GOT3 (cell line): ENCODE measurements at regions not wholly inside any gene's neighbourhood (a gene's known extent, or its start where the extent isn't known, plus 50 kb on each side); places are given as distances from the start of the nearest gene placed in this dataset.

ENCODE experiments used
- DNase-seq: peaks from one replicate; lab custom pipeline; 2025; ENCODE audit warnings: mixed read lengths; lab: John Stamatoyannopoulos, UW

DNA sequence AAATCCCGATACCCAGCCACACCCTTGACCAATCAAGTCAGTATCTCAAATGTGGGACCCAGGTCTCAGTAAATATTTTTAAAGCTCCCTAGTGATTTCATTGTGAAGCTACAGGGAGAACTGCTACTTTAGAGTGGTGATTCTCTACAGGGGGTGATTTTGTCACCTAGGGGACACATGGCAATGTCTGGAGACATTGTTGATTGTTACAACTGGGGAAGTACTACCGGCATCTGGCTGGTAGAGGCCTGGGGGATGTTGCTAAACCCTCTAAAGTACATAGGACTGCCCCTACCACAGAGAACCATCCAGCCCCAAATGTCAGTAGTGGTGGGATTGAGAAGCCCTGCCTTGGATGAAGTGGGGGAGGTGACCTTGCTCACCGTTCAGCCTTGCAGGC, 152.9 kb downstream of the RPS24 start:
- DNase-seq = no peak

DNA sequence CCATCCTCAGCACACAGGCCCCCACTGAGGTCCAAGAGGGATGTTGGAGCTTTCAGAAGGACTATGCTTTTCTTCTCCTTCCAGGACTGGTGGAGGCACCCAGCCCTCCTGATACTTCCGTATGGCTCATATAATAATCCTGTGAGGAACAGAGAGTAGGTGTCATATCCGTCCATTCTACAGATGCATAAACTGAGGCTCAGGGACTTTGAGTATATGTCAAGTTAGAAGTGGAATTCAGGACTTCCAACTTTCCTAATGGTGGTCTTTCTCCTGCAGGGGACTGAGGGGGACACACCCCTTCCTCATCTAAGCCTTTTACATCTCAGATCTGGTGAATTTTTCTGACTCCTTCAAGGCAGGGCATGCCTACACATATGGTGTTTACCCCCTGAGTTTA, 153.7 kb downstream of the RPS24 start:
- no peak for DNase-seq

GRCh38 chr10:78188446-78188845, 154.8 kb downstream of the RPS24 start:
- DNase-seq = no peak

GRCh38 chr10:78190051-78190825, 156.6 kb downstream of the RPS24 start:
- DNase-seq = no peak

- no peak for DNase-seq
Measured at GRCh38 chr10:78191301-78191700, 157.6 kb downstream of the RPS24 start.

DNA sequence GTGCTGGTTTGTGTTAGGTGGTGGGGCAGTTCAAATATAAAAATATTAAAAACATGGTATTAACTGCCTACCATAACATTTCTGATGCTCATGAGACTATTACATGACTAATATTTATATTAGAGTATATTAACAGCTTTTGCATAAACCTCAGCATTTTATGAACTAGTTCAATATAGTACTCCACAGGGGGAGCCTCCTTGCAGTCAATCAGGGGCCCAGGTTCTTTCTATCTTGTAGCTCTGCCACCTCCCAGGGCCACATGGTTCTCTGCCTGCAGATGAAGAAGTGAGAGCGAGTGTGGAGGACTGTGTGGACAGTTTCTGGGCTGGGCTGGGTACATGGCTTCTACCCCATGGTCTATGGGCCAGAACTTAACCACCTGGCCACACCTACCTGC, 159.5 kb downstream of the RPS24 start:
- DNase-seq = no peak

GRCh38 chr10:78194050-78194449, 160.4 kb downstream of the RPS24 start:
- DNase-seq = no peak

GRCh38 chr10:78194539-78195402, 161.1 kb downstream of the RPS24 start:
- DNase-seq = no peak

DNA sequence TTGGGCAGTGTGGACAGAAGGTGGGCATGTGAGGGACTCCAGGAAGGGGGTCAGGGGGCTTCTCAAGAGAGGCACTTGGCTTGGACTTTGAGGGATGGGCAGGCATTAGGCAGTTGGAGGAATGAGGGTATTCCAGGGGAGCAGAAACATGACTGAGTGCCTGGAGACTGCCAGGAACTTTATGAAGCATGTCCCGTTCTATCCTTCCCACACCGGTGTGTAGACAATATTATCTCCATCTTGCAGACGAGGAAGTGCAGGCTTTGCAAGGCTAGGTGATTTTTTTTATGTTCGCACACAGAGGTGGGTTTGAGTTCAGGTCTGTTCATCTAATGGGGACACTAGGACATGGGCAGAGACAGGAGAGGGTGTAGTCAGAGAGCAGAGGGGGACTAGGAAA, 162.7 kb downstream of the RPS24 start:
- DNase-seq = no peak

GRCh38 chr10:78196964-78197363, 163.3 kb downstream of the RPS24 start:
- DNase-seq = no peak

DNA sequence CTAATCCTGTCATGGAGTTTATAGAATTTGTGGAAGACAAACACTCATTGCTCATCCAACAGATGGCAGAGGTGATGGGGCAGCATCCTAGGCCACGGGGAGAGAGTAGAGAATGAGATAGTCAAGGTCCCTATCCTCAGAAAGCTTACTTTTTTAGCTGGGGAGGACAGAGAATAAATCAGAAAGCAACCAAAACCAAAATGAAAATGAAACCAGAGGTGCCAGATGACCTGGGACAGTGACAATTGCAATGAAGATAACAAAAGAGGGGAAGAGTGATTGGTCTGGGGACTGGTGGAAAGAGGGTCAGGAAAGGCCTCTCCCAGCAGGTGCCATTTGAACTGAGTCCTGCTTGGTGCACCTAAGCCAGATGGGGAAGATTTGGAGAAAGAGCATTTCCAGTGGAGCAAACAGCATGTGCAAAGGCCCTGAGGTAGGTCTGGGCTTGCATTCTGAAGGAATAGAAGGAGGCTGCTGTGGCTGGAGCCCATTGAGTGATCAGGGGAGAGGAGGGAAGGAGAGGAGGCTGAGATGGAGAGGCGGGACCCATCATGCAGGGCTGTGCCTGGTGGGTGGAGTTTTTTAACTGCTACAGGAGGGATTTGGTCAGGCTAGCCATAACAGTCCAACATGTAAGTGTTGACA, 164.1 kb downstream of the RPS24 start:
- DNase-seq = no peak

- DNase-seq = no peak
Measured at GRCh38 chr10:78199005-78199725, 165.5 kb downstream of the RPS24 start.

- no peak for DNase-seq
Measured at GRCh38 chr10:78199759-78200158, 166.1 kb downstream of the RPS24 start.

DNA sequence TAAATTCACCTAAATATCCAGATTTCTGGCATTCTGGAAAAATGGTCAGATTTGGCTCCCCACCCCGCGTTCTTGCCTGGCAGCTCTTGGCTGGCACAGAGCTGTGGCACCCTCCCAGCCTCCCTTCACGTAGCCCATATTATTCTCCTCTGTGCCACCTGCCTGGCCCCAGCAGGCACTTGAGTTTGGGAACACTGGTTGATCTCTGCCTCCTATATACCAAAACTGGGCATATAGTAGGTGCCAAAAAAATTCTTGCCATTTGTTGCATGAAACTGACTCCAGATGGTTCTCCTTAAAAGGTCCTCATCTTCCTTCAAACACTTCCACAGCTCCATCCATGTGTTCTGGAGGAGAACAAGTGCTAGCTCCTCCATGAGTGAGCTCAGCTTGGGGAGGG, 167.0 kb downstream of the RPS24 start:
- no peak for DNase-seq

- no peak for DNase-seq
Measured at GRCh38 chr10:78202386-78202785, 168.7 kb downstream of the RPS24 start.

- DNase-seq = no peak
Measured at GRCh38 chr10:78203915-78204818, 170.5 kb downstream of the RPS24 start.

- no peak for DNase-seq
Measured at GRCh38 chr10:78205457-78206016, 171.9 kb downstream of the RPS24 start.

GRCh38 chr10:78207216-78207615, 173.6 kb downstream of the RPS24 start:
- no peak for DNase-seq

DNA sequence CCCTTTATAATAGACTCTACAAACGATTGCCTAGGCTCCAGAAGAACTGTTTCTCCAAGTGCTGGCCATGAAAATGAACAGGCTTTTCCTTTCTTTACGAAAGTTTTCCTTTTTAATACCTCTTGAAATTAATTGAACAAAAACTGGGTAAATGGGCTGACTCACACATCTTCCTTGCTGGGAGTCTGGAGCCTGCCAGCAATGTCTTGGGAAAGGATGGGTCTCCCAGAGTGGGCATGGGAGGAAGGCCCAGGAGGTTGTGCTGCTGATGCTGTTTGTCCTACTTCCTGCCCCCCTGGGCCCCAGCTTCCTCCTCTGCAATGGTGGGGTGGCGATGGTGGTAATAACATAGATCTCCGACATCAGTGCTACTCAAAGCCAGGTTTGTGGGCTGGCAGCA, 174.1 kb downstream of the RPS24 start:
- no peak for DNase-seq

DNA sequence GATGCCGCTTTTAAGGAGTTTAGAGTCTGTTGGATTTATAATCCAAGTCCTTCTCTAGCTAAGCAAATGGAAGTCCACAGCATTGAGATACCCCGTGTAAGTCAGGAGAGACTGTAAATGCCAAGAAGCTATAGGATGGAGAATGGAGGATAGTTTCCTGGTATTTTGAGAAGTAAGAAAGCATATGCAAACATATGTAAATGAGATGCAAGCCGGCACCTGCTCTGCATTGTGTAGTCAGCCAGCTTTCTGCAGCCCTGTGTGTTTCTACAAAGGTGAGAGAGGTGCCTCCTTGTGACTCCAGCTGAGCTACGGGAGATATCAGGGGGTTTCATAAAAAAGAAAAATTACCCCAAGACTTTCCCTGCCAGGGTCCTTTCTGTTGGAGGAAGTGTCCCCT, 176.3 kb downstream of the RPS24 start:
- DNase-seq = no peak

DNA sequence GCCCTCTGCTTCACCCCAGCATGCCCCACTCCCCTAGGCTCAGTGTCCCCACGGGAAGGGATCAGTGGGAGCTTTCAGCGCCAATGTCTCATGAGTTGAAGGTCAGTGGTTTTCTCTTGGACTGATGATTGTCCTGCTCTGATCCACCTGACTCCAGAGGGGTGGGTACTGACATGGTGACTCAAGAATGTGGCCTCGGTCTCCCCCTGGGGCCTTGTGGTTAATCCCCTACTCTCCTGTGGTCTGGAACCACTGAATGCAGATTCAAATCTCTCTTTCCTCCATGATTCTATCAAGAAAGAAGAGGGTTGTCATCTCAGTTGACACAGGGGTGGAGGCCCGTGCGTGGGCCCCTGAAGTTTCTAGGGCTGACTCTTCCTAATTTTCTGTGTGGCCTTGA, 176.9 kb downstream of the RPS24 start:
- no peak for DNase-seq
